OCI-LY1 (cell line): ENCODE measurements at regions not wholly inside any gene's neighbourhood (a gene's known extent, or its start where the extent isn't known, plus 50 kb on each side); places are given as distances from the start of the nearest gene placed in this dataset.

ENCODE experiments used
- CTCF ChIP-seq: fragments of 200-600 bp; sonication (generic), shearing (Covaris generic); IDR thresholded peaks from 2 replicates; pipeline ENCODE4 v1.5.1; 2017; ENCODE audit warnings: mild to moderate bottlenecking, antibody characterized with exemption, low read length, moderate library complexity, mixed read lengths
- EZH2 ChIP-seq: fragments of 200-600 bp; sonication (generic), shearing (Covaris generic); IDR thresholded peaks from 2 replicates; pipeline ENCODE4 v1.8.0; 2017; ENCODE audit warnings: borderline replicate concordance, mixed run types, mild to moderate bottlenecking, antibody characterized with exemption, low read length, moderate library complexity, mixed read lengths

- TF ChIP-seq CTCF (no peak), EZH2 (no peak)
Observed at GRCh38 chr14:99330316-99331240, 58.6 kb upstream of the BCL11B start.
